GM06990 (cell line): ENCODE measurements at regions not wholly inside any gene's neighbourhood (a gene's known extent, or its start where the extent isn't known, plus 50 kb on each side); places are given as distances from the start of the nearest gene placed in this dataset.

Experiments used
- DNase-seq: peaks from one replicate; pipeline ENCODE4 v3.0.0-alpha.2; 2011; ENCODE audit not compliant: insufficient read length; ENCODE audit errors: extremely low read depth
- H3K27me3 ChIP-seq: replicated peaks from 2 replicates; pipeline ENCODE4 v1.6.0; 2011; ENCODE audit warnings: low read length; ENCODE audit not compliant: control insufficient read depth, insufficient read depth
- H3K36me3 ChIP-seq: 2 replicates; pipeline ENCODE4 v1.5.1; 2011; ENCODE audit warnings: low read length; ENCODE audit not compliant: control insufficient read depth, insufficient read depth
- H3K4me3 ChIP-seq: replicated peaks from 2 replicates; pipeline ENCODE4 v1.5.1; 2011; ENCODE audit warnings: low read depth, mild to moderate bottlenecking, control low read depth, low read length
- CTCF ChIP-seq: IDR thresholded peaks from 2 replicates; pipeline ENCODE4 v1.5.1; 2011; ENCODE audit warnings: low read length, control low read depth, mild to moderate bottlenecking, inconsistent platforms; ENCODE audit not compliant: insufficient read depth, poor library complexity, severe bottlenecking

- no peaks in the 10 kb centered on the region for H3K36me3 ChIP-seq
- TF ChIP-seq CTCF, result no peak
- H3K27me3 ChIP-seq, result no peaks in the 10 kb centered on the region
- no peak overlapping the region for H3K4me3 ChIP-seq
- DNase-seq, result no peak
Measured at GRCh38 chr11:32510039-32510438, 73.6 kb upstream of the EIF3M start.

- Histone ChIP-seq H3K36me3 (no peaks in the 10 kb centered on the region), H3K27me3 (no peaks in the 10 kb centered on the region), H3K4me3 (no peak overlapping the region)
- DNase-seq, result no peak
- TF ChIP-seq CTCF, result no peak
Measured at GRCh38 chr11:32508780-32509179, 73.4 kb upstream of the WT1 start.

GRCh38 chr11:32500001-32500400 lies 64.7 kb upstream of the WT1 start:
- Histone ChIP-seq H3K27me3 (no peaks in the 10 kb centered on the region; the same call in 1 of the 2 replicates), H3K36me3 (no peaks in the 10 kb centered on the region), H3K4me3 (no peak overlapping the region)
- no peak for TF ChIP-seq CTCF
- no peak for DNase-seq

GRCh38 chr11:32497951-32498350 lies 62.6 kb upstream of the WT1 start:
- H3K4me3 ChIP-seq, result no peak overlapping the region
- DNase-seq, result no peak
- no peaks in the 10 kb centered on the region for H3K36me3 ChIP-seq
- no peak for TF ChIP-seq CTCF
- no peaks in the 10 kb centered on the region; the same call in 1 of the 2 replicates for H3K27me3 ChIP-seq

GRCh38 chr11:32494629-32495028 lies 59.3 kb upstream of the WT1 start:
- Histone ChIP-seq H3K4me3 (no peak overlapping the region), H3K27me3 (no peaks in the 10 kb centered on the region), H3K36me3 (no peaks in the 10 kb centered on the region)
- DNase-seq, result no peak
- no peak for TF ChIP-seq CTCF

GRCh38 chr11:32489464-32489863 lies 54.1 kb upstream of the WT1 start:
- Histone ChIP-seq H3K36me3 (no peaks in the 10 kb centered on the region), H3K4me3 (no peak overlapping the region), H3K27me3 (no peaks in the 10 kb centered on the region)
- TF ChIP-seq CTCF, result no peak
- DNase-seq, result no peak
